IMR-90 (cell line): ENCODE measurements at regions not wholly inside any gene's neighbourhood (a gene's known extent, or its start where the extent isn't known, plus 50 kb on each side); places are given as distances from the start of the nearest gene placed in this dataset.

Source experiments
- ATAC-seq: fragments of 200-7000 bp; cut with Tn5 transposase; 2 replicates; pipeline ENCODE4 v1.9.1; 2020; ENCODE audit warnings: low read depth, mild to moderate bottlenecking, moderate library complexity
- BruUV-seq: library from RNA; stranded (reverse); fragments of 400-500 nt; replicated peaks from 2 replicates; lab custom pipeline; 2021; lab: Mats Ljungman, UMichigan
- CTCF ChIA-PET: fragments of 300-600 bp; formaldehyde crosslinking; extraction: SDS; loops from one replicate; lab custom pipeline; 2021; ENCODE audit warnings: antibody characterized with exemption; lab: Yijun Ruan, JAX
- POLR2A ChIA-PET: fragments of 300-600 bp; sonication (Branson Sonifier 250); formaldehyde crosslinking; loops from one replicate; lab custom pipeline; 2022; ENCODE audit warnings: antibody characterized with exemption; ENCODE audit not compliant: unreplicated experiment; lab: Charles Lee
- DNase-seq: peaks from one replicate; pipeline ENCODE4 v3.0.0; 2013
- H2AFZ ChIP-seq: replicated peaks from 2 replicates; pipeline ENCODE3; 2013; ENCODE audit warnings: low read length, mild to moderate bottlenecking; ENCODE audit not compliant: poor library complexity
- H2AK5ac ChIP-seq: 2 replicates; pipeline ENCODE4 v1.6.1; 2013; ENCODE audit warnings: low read depth, low read length, inconsistent platforms
- H2AK9ac ChIP-seq: replicated peaks from 2 replicates; pipeline ENCODE3; 2013; ENCODE audit warnings: mild to moderate bottlenecking, low read depth, low read length, moderate library complexity; ENCODE audit not compliant: poor library complexity
- H2BK120ac ChIP-seq: 2 replicates; pipeline ENCODE4 v1.6.1; 2013; ENCODE audit warnings: low read depth, low read length, inconsistent platforms
- H2BK15ac ChIP-seq: 3 replicates; pipeline ENCODE4 v1.6.1; 2013; ENCODE audit warnings: low read depth, low read length, inconsistent platforms
- H2BK20ac ChIP-seq: 2 replicates; pipeline ENCODE4 v1.6.1; 2013; ENCODE audit warnings: low read depth, mild to moderate bottlenecking, inconsistent platforms, low read length, moderate library complexity
- H2BK5ac ChIP-seq: 2 replicates; pipeline ENCODE4 v1.6.1; 2013; ENCODE audit warnings: mild to moderate bottlenecking, low read depth, low read length, inconsistent platforms; ENCODE audit not compliant: poor library complexity, severe bottlenecking
- H3K14ac ChIP-seq: replicated peaks from 2 replicates; pipeline ENCODE4 v1.6.1; 2013; ENCODE audit warnings: low read depth, low read length, inconsistent platforms
- H3K18ac ChIP-seq: 2 replicates; pipeline ENCODE4 v1.6.1; 2013; ENCODE audit warnings: low read depth, low read length, control low read depth
- H3K23ac ChIP-seq: 2 replicates; pipeline ENCODE4 v1.6.1; 2013; ENCODE audit warnings: low read depth, low read length, inconsistent platforms
- H3K27ac ChIP-seq: 2 replicates; pipeline ENCODE4 v1.5.1; 2013; ENCODE audit warnings: mild to moderate bottlenecking, control low read depth, low read length; ENCODE audit not compliant: insufficient read depth
- H3K27me3 ChIP-seq: 2 replicates; pipeline ENCODE4 v1.6.1; 2013; ENCODE audit warnings: low read length; ENCODE audit not compliant: control insufficient read depth, insufficient read depth
- H3K36me3 ChIP-seq: 2 replicates; pipeline ENCODE4 v1.6.1; 2013; ENCODE audit warnings: low read length, mixed read lengths; ENCODE audit not compliant: control insufficient read depth, insufficient read depth
- H3K4ac ChIP-seq: 2 replicates; pipeline ENCODE4 v1.6.1; 2013; ENCODE audit warnings: low read depth, low read length, inconsistent platforms
- H3K4me1 ChIP-seq: 2 replicates; pipeline ENCODE4 v1.6.1; 2013; ENCODE audit warnings: low read length, mixed read lengths; ENCODE audit not compliant: control insufficient read depth, insufficient read depth
- H3K4me2 ChIP-seq: 2 replicates; pipeline ENCODE4 v1.6.1; 2013; ENCODE audit warnings: low read depth, mild to moderate bottlenecking, control low read depth, low read length, moderate library complexity
- H3K4me3 ChIP-seq: 2 replicates; pipeline ENCODE4 v1.5.1; 2013; ENCODE audit warnings: low read depth, mild to moderate bottlenecking, control low read depth, low read length, moderate library complexity; ENCODE audit not compliant: insufficient read depth
- H3K56ac ChIP-seq: 2 replicates; pipeline ENCODE4 v1.6.1; 2013; ENCODE audit warnings: low read length, inconsistent platforms; ENCODE audit not compliant: insufficient read depth; ENCODE audit errors: extremely low read depth
- H3K79me1 ChIP-seq, 2 experiments: 2 replicates each; pipeline ENCODE4 v1.6.1; 2013; ENCODE audit warnings: low read length in 2 of 2, inconsistent platforms in 1 of 2, low read depth in 1 of 2
- H3K9ac ChIP-seq: 2 replicates; pipeline ENCODE4 v1.6.1; 2013; ENCODE audit warnings: low read depth, low read length, control low read depth
- H3K9me1 ChIP-seq: 2 replicates; pipeline ENCODE4 v1.6.1; 2013; ENCODE audit warnings: low read length, inconsistent platforms; ENCODE audit not compliant: insufficient read depth
- H3K9me3 ChIP-seq: 2 replicates; pipeline ENCODE4 v1.6.1; 2013; ENCODE audit warnings: low read length; ENCODE audit not compliant: control insufficient read depth, insufficient read depth
- H4K20me1 ChIP-seq: 2 replicates; pipeline ENCODE4 v1.6.1; 2013; ENCODE audit warnings: low read length, inconsistent platforms; ENCODE audit not compliant: insufficient read depth
- H4K5ac ChIP-seq: 2 replicates; pipeline ENCODE4 v1.6.1; 2013; ENCODE audit warnings: mild to moderate bottlenecking, low read depth, low read length, control low read depth
- H4K8ac ChIP-seq, 2 experiments: 2 replicates each; pipeline ENCODE4 v1.6.1; 2013; ENCODE audit warnings: low read depth in 2 of 2, low read length in 2 of 2, control low read depth in 1 of 2, inconsistent platforms in 1 of 2
- H4K91ac ChIP-seq: 2 replicates; pipeline ENCODE4 v1.6.1; 2013; ENCODE audit warnings: low read depth, low read length, inconsistent platforms; ENCODE audit not compliant: insufficient read depth
- MAFK ChIP-seq: IDR thresholded peaks from 2 replicates; pipeline ENCODE4 v1.6.1; 2012; ENCODE audit warnings: low read depth, low read length, improper control_type of control experiment
- RAD21 ChIP-seq: IDR thresholded peaks from 2 replicates; pipeline ENCODE4 v1.6.1; 2012; ENCODE audit warnings: low read length, improper control_type of control experiment
- WGBS, 2 experiments: methylation state at CpG; one replicate each; pipeline versions ENCODE4 v1.1.5 to v1.1.7; 2013; ENCODE audit warnings: missing lambda C conversion rate in 2 of 2; ENCODE audit not compliant: insufficient read length in 1 of 2; ENCODE audit errors: extremely low coverage in 2 of 2; 5-methylcytosine and 5-hydroxymethylcytosine counted together
- dilution Hi-C: fragments of 300-500 bp; cut with HindIII; formaldehyde crosslinking; loops from one replicate; pipeline ENCODE4 v1.14.3; 2018; ENCODE audit warnings: low sequenced_read_pairs; ENCODE audit not compliant: unreplicated experiment
- in situ Hi-C: fragments of 300-500 bp; cut with MboI; formaldehyde crosslinking; loops from 3 replicates; pipeline ENCODE4 v1.14.3; 2019; ENCODE audit warnings: low sequenced_read_pairs, inconsistent platforms, mixed read lengths
- intact Hi-C: fragments of 100-400 bp; cut with micrococcal nuclease; formaldehyde crosslinking; loops from 2 replicates; pipeline ENCODE4 v1.10.0; 2022
- TF ChIP-seq, protein P1 (sequence below): fragments of 150-350 bp; IDR thresholded peaks from 2 replicates; pipeline ENCODE4 v1.6.1; 2016; ENCODE audit warnings: low read depth, mild to moderate bottlenecking, low read length, moderate library complexity, borderline replicate concordance
- TF ChIP-seq, protein P2 (sequence below): conservative IDR thresholded peaks from 2 replicates; pipeline ENCODE4 v1.5.1; 2012; ENCODE audit warnings: mild to moderate bottlenecking, low read depth, low read length, improper control_type of control experiment

DNA sequence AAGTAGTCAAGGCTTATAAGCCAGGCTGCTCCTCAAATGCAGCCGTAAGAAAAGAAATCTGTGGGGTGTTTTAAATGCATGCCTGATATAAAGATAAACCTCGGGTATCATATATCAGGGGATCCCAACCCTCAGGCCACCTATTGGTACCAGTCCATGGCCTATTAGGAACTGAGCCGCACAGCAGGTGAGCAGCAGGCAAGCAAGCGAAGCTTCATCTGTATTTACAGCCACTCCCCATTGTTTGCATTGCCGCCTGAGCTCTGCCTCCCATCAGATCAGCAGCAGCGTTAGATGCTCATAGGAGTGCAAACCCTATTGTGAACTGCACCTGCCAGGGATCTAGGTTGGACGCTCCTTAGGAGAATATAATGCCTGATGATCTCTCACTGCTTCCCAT lies 233.5 kb upstream of the SERP2 start:
- intact Hi-C loops, result loop anchor here (5.0 kb wide), 1 partner anchor 233 kb away; no protein-coding TSS in a partner anchor
- no peak overlapping the region for H3K14ac ChIP-seq
- in situ Hi-C loops, result no loop called here

More for the DNA sequence above, 233.5 kb upstream of the SERP2 start:
- Histone ChIP-seq H2AK5ac (no peak overlapping the region), H3K27ac (no peak overlapping the region), H3K56ac (no peak overlapping the region), H2AFZ (no peak overlapping the region), H2AK9ac (no peak overlapping the region), H3K36me3 (no peaks in the 10 kb centered on the region), H2BK120ac (no peak overlapping the region), H3K4me3 (no peak overlapping the region), H2BK5ac (no peak overlapping the region), H3K9ac (no peak overlapping the region), H3K4ac (no peak overlapping the region), H3K18ac (no peak overlapping the region), H4K20me1 (no peaks in the 10 kb centered on the region), H3K23ac (no peak overlapping the region), H3K79me1 (peaks cover 0 to 6% of the 10 kb centered on the region in 2 experiments; a peak in 2 of 4 replicates), H2BK15ac (no peak overlapping the region), H3K9me1 (0 out of 2 replicates have a peak, but pooled peaks cover 4% of the 10 kb centered on the region), H2BK20ac (no peak overlapping the region), H4K8ac (no peak overlapping the region), H3K9me3 (no peaks in the 10 kb centered on the region), H4K5ac (no peak overlapping the region), H3K4me2 (no peak overlapping the region), H3K4me1 (peaks cover 10% of the 10 kb centered on the region), H4K91ac (no peak overlapping the region), H3K27me3 (peaks cover 1% of the 10 kb centered on the region; the same call in 1 of the 2 replicates)
- ATAC-seq, result no peak
- dilution Hi-C loops, result no loop called here
- DNase-seq, result no peak
- TF ChIP-seq RAD21, result no peak
- no peak for TF ChIP-seq MAFK
- TF ChIP-seq, protein P1, sequence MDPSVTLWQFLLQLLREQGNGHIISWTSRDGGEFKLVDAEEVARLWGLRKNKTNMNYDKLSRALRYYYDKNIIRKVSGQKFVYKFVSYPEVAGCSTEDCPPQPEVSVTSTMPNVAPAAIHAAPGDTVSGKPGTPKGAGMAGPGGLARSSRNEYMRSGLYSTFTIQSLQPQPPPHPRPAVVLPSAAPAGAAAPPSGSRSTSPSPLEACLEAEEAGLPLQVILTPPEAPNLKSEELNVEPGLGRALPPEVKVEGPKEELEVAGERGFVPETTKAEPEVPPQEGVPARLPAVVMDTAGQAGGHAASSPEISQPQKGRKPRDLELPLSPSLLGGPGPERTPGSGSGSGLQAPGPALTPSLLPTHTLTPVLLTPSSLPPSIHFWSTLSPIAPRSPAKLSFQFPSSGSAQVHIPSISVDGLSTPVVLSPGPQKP, result no peak
- TF ChIP-seq, protein P2, sequence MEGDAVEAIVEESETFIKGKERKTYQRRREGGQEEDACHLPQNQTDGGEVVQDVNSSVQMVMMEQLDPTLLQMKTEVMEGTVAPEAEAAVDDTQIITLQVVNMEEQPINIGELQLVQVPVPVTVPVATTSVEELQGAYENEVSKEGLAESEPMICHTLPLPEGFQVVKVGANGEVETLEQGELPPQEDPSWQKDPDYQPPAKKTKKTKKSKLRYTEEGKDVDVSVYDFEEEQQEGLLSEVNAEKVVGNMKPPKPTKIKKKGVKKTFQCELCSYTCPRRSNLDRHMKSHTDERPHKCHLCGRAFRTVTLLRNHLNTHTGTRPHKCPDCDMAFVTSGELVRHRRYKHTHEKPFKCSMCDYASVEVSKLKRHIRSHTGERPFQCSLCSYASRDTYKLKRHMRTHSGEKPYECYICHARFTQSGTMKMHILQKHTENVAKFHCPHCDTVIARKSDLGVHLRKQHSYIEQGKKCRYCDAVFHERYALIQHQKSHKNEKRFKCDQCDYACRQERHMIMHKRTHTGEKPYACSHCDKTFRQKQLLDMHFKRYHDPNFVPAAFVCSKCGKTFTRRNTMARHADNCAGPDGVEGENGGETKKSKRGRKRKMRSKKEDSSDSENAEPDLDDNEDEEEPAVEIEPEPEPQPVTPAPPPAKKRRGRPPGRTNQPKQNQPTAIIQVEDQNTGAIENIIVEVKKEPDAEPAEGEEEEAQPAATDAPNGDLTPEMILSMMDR, result no peak
- 94% methylated on average over 3 of the region's 7 CpGs; no CpG with 5 or more reads in 1 of the 2 experiments for WGBS, 2 experiments
- CTCF ChIA-PET, result no interaction called here
- POLR2A ChIA-PET, result no interaction called here
- BruUV-seq, result no TSS peak
